ENCODE measurements at regions not wholly inside any gene's neighbourhood (a gene's known extent, or its start where the extent isn't known, plus 50 kb on each side); places are given as distances from the start of the nearest gene placed in this dataset.
"Not testable (repeated sequence)": the region's sequence is repeated elsewhere in the genome, so short reads cannot be mapped to it uniquely, and the experiment has no call there.

DNA sequence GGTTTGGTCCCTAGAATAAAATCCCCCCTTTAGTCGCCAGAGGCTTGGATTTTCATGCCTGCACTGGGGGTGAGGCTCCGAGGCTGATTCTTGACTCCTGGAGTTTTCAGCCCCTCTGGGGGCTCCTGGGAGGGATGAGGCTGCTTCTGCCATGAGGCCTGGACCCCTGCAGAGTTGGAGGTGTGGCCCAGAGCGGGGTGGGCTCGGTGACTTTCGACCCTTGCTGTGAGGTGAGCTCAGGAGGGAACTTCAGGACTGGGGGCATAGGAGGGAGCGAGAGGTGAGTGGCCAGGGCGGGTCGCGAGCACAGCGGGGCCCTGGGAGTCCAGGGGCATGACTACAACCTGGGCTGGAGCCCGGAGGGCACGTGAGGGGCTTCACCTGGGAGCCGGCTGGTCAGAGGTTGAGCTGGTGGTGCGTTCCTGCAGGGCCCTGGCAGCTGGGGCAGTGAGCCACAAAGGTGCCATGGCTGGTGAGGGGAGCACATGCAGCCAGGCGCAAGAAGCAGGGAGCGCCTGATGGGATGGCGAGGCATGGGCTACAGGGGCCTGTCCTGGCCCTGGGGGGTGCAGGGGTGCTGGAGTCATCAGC, 168.2 kb downstream of the KIF26A start:
- DNase-seq, result no peak

DNA sequence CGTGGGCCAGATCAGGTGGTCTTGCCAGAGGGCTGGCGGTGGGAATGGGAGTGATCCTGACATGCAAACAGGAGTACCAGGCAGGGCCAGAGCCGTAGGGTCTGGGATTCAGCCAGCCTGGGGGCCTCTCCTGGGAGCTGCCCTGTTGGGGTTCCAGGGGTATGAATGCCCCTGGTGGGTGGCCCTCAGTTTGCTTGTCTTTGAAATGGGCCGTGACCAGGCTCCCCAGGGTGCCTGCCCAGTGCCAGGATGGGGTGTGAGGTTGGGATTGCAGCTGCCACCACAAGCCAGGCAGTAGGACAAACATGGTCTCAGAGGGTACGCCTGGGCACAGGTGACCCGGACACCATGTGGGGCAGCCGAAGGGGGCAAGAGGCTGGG, 168.8 kb downstream of the KIF26A start:
- no peak for DNase-seq

DNA sequence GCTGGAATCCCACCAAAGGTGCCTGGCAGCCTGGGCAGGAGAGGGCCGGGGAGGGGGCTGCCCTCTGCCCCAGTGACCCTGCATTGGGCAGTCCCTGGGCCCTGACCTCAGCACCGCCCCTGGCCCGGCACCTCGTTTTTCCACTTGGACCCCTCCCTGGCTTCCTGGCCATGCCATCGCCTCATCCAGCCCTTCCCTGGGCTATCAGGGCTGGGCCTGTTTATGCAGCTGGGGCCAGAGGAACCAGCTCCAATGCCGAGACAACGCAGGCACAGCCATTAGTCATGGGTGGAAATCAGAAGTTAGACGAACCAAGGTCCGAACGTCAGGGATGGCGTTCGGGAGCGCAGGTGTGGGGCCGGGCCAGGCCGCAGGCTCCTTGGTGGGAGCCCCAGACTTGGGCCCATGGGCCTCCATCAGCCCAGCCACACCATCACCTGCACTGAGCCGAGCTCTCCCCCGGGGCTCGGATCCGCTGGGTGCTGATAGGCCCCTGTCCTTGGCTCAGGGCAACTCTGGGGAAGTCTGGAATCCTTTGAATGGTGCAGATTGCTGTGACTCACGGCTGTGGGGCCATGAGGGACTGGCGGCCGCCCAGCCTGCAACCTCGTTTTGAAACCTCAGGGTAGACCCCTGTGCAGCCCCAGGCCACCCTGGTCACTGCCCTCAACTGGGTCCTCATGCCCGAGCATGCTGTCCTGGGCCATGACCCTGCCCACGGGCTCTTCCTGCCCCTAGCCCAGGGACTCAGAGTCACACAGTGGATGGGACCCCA, 169.4 kb downstream of the KIF26A start:
- DNase-seq, result no peak

DNA sequence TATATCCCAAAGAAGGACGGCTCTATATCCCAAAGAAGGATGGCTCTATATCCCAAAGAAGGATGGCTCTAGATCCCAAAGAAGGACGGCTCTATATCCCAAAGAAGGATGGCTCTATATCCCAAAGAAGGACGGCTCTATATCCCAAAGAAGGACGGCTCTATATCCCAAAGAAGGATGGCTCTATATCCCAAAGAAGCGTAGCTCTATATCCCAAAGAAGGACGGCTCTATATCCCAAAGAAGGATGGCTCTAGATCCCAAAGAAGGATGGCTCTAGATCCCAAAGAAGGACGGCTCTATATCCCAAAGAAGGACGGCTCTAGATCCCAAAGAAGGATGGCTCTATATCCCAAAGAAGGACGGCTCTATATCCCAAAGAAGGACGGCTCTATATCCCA, 170.1 kb downstream of the KIF26A start:
- DNase-seq, result not testable (repeated sequence)

- DNase-seq, result no peak
Observed at GRCh38 chr14:104309657-104310369, 171.4 kb downstream of the KIF26A start.

DNA sequence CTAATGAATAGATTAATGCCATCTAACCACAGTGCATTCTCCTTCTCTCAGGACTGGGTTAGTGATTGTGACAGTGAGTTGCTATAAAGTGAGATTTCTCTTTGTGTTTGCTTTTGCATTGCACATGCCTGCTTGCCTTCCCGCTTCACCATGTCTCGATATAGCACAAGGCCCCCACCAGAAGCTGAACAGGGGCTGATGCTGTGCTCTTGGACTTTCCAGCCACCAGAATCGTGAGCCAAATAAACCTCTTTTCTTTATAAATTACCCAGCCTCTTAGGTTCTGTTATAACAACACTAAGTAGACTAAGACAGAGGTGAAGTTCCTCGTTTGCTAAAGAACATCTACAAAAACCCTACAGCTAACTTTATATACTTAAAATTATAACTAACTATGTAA, 173.0 kb downstream of the KIF26A start:
- no peak for DNase-seq

DNA sequence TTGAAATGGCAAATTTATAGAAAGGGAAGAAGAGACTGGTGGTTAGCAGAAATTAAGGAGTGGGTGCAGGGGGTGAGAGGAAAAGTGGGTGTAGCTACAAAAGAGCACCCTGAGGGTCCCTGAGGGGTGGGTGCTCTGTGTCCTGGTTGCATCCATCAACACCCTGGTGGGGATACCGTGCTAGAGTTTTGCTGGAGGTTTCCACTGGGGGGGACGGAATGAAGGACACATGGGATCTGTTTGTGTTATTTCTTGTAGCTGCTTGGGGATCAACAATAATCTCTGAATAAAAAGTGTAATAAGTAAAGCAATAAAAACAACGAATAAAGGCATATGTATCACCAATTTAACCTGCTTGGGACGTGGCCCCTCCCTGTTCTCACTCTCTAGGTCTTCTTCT, 175.3 kb downstream of the KIF26A start:
- no peak for DNase-seq

GRCh38 chr14:104314251-104314941, 176.0 kb downstream of the KIF26A start:
- DNase-seq, result no peak

GRCh38 chr14:104315169-104315568, 176.8 kb downstream of the KIF26A start:
- no peak for DNase-seq

DNA sequence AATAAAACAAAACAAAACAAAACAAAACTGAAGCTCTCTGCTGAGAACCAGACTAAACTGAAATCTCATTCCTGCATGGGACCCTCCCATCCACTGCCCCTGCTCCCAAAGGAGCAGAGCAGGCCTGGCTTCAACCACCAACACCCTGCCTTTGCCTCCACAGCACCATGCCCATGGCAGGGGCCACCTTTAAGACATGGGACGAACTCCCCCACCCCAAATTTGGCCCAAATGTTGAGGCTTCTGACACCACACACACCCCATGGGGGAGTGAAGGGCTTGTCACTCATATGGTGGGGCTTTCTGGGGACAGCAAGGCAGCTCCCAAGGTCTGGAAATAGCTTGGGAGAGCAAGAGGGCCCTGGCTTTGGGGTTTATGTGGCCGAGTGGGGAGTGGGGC, 177.2 kb downstream of the KIF26A start:
- DNase-seq, result no peak

- DNase-seq, result no peak
Observed at GRCh38 chr14:104316121-104316722, 177.8 kb downstream of the KIF26A start.

DNA sequence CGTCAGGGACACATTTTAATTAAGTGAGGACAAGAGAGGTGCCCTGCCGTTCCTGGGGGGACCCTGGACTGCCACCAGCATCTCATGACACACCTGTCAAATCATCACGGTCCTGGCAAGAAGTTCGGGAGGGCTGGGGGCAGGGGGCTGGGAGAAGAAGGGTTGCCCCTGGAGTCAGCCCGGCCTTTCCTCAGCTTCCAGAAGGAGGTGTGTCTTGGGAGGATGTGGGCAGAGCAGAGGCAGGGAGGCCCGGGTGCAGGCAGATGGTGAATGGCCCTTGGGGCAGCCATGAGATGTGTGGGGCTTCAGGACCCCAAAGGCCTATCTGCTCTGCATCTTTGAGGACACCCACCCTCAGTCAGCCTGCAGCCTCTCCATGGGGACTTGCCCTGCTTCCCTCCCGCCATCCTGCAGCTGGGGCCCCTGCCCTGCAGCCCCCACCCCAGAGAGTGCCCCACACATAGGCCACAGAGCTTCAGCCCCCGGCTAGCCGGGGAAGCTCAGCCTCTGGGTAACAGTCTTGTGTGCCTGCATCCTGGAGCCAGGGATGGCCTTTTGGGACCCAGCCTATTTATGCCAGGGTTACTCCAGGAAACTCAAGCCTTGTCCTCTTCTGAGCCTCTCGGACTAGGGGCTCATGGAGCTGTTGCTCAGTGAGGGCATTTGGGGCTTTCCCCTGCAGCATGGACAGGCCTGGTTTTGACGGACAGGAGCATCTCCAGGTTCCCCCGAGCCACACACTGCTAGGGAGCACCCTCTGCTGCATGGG, 178.5 kb downstream of the KIF26A start:
- DNase-seq, result no peak

DNA sequence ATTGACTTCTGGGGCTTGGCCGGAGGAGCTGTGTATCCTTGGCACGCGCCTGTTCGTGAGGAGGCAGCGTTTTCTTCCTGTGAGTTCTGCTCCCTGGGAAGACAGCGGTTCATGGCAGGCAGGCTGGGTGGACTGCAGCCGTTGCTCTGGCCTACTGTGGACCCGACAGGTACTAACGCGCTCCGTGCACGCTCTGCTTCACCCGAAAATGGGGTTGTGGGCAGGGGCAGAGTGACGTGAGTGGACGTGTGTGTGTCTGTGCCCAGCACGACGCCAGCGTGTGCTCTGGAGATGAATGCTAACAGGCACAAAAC, 179.1 kb downstream of the KIF26A start:
- DNase-seq, result no peak

DNA sequence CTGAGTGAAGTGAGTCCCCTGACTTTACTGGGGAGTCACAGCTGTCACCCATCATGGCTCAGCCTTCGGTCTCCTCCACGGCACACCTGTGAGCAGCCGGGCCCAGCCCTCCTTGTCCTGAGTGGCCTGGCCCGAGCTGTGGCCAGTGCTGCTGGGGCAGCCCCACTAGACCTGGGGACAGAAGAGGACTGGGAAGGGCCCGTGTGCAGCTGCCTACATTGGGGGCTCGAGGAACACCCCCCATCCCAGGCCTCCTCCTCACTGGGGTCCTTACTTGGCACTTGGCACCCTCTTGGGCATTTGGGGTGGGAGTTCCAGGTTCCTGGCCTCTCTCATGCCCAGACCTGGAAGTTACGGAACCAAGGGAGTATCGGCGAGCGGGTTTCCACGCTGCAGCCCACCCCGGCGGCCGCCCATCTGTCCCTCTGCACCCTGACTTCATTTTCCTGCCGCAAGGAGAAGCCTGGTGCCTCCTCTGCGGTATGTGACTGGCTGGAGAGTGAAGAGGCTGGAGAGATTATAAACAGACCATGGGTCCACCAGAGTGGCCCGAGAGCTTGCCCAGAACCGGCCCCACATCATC, 179.7 kb downstream of the KIF26A start:
- no peak for DNase-seq

- DNase-seq, result no peak
Observed at GRCh38 chr14:104318558-104319490, 180.4 kb downstream of the KIF26A start.

GRCh38 chr14:104319491-104320241, 181.3 kb downstream of the KIF26A start:
- DNase-seq, result no peak

GRCh38 chr14:104320611-104321086, 182.3 kb downstream of the KIF26A start:
- DNase-seq, result no peak

GRCh38 chr14:104321088-104321801, 182.9 kb downstream of the KIF26A start:
- no peak for DNase-seq

- DNase-seq, result no peak
Observed at GRCh38 chr14:104321802-104322130, 183.4 kb downstream of the KIF26A start.
